Mesenchymal stem cell (in vitro differentiated cells and primary cell): ENCODE measurements at regions not wholly inside any gene's neighbourhood (a gene's known extent, or its start where the extent isn't known, plus 50 kb on each side); places are given as distances from the start of the nearest gene placed in this dataset.

Experiments
- DNase-seq: peaks from one replicate; pipeline ENCODE4 v3.0.0-alpha.2; 2013
- H2AFZ ChIP-seq: one replicate; pipeline ENCODE4 v1.6.1; 2013; ENCODE audit warnings: low read depth, mild to moderate bottlenecking, control low read depth, inconsistent platforms, low read length, moderate library complexity
- H2AK5ac ChIP-seq: 2 replicates; pipeline ENCODE4 v1.6.1; 2013; ENCODE audit warnings: low read length, moderate library complexity, mild to moderate bottlenecking, inconsistent platforms; ENCODE audit not compliant: severe bottlenecking
- H2BK120ac ChIP-seq: one replicate; pipeline ENCODE4 v1.6.1; 2013; ENCODE audit warnings: low read depth, mild to moderate bottlenecking, inconsistent platforms, low read length, moderate library complexity
- H2BK12ac ChIP-seq, 2 experiments: one replicate each; pipeline ENCODE4 v1.6.1; 2013; ENCODE audit warnings: inconsistent platforms in 2 of 2, low read length in 2 of 2, mild to moderate bottlenecking in 2 of 2, moderate library complexity in 2 of 2, control low read depth in 1 of 2
- H2BK15ac ChIP-seq: one replicate; pipeline ENCODE4 v1.6.1; 2013; ENCODE audit warnings: mild to moderate bottlenecking, low read depth, inconsistent platforms; ENCODE audit not compliant: poor library complexity, severe bottlenecking
- H2BK5ac ChIP-seq: 2 replicates; pipeline ENCODE4 v1.6.1; 2013; ENCODE audit warnings: low read depth, mild to moderate bottlenecking, low read length, control low read depth, inconsistent platforms; ENCODE audit not compliant: poor library complexity, severe bottlenecking
- H3K14ac ChIP-seq, 2 experiments: one replicate each; pipeline ENCODE4 v1.6.1; 2013; ENCODE audit warnings: inconsistent platforms in 2 of 2, low read length in 2 of 2, control low read depth in 1 of 2, mild to moderate bottlenecking in 1 of 2, moderate library complexity in 1 of 2
- H3K18ac ChIP-seq, 2 experiments: one replicate each; pipeline ENCODE4 v1.6.1; 2013; ENCODE audit warnings: inconsistent platforms in 2 of 2, low read length in 2 of 2, control low read depth in 1 of 2, low read depth in 1 of 2, mild to moderate bottlenecking in 1 of 2
- H3K23ac ChIP-seq, 2 experiments: one replicate each; pipeline ENCODE4 v1.6.1; 2013; ENCODE audit warnings: inconsistent platforms in 2 of 2, low read length in 2 of 2, mild to moderate bottlenecking in 2 of 2, moderate library complexity in 2 of 2, control low read depth in 1 of 2
- H3K27ac ChIP-seq: 2 replicates; pipeline ENCODE4 v1.5.1; 2013; ENCODE audit warnings: mild to moderate bottlenecking, moderate library complexity, low read length, control low read depth, inconsistent platforms; ENCODE audit not compliant: poor library complexity, severe bottlenecking
- H3K27me3 ChIP-seq, 2 experiments: 2 replicates each; pipeline versions ENCODE4 v1.6.1 to v1.7.0; 2013; ENCODE audit warnings: low read length in 2 of 2, mild to moderate bottlenecking in 2 of 2, moderate library complexity in 2 of 2, control low read depth in 1 of 2, inconsistent platforms in 1 of 2; ENCODE audit not compliant: control insufficient read depth in 1 of 2, insufficient read depth in 1 of 2
- H3K36me3 ChIP-seq, 2 experiments: 2 replicates each; pipeline versions ENCODE4 v1.6.1 to v1.7.0; 2013; ENCODE audit warnings: low read length in 2 of 2, control low read depth in 1 of 2, inconsistent platforms in 1 of 2, low read depth in 1 of 2, mild to moderate bottlenecking in 1 of 2; ENCODE audit not compliant: insufficient read depth in 2 of 2, control insufficient read depth in 1 of 2
- H3K4ac ChIP-seq, 2 experiments: one replicate each; pipeline ENCODE4 v1.6.1; 2013; ENCODE audit warnings: inconsistent platforms in 2 of 2, low read length in 2 of 2, mild to moderate bottlenecking in 2 of 2, moderate library complexity in 2 of 2, control low read depth in 1 of 2, low read depth in 1 of 2
- H3K4me1 ChIP-seq: 2 replicates; pipeline ENCODE4 v1.6.1; 2013; ENCODE audit warnings: low read depth, low read length, control low read depth; ENCODE audit not compliant: control insufficient read depth, insufficient read depth
- H3K4me2 ChIP-seq: 2 replicates; pipeline ENCODE4 v1.6.1; 2013; ENCODE audit warnings: low read length, mild to moderate bottlenecking, inconsistent platforms; ENCODE audit not compliant: poor library complexity, severe bottlenecking
- H3K4me3 ChIP-seq, 2 experiments: 2 replicates each; pipeline versions ENCODE4 v1.5.1 to v1.7.0; 2013; ENCODE audit warnings: low read length in 2 of 2, mild to moderate bottlenecking in 2 of 2, control low read depth in 1 of 2, low read depth in 1 of 2; ENCODE audit not compliant: insufficient read depth in 1 of 2
- H3K79me1 ChIP-seq: replicated peaks from 2 replicates; pipeline ENCODE4 v1.6.1; 2013; ENCODE audit warnings: mild to moderate bottlenecking, control low read depth, low read length, inconsistent platforms; ENCODE audit not compliant: poor library complexity, severe bottlenecking
- H3K9ac ChIP-seq: 2 replicates; pipeline ENCODE4 v1.7.0; 2013; ENCODE audit warnings: mild to moderate bottlenecking, low read length, moderate library complexity
- H3K9me3 ChIP-seq: 2 replicates; pipeline ENCODE4 v1.7.0; 2013; ENCODE audit warnings: mild to moderate bottlenecking, low read length; ENCODE audit not compliant: control insufficient read depth
- H4K8ac ChIP-seq: one replicate; pipeline ENCODE4 v1.6.1; 2013; ENCODE audit warnings: inconsistent platforms, mild to moderate bottlenecking, low read length, moderate library complexity
- H4K91ac ChIP-seq: one replicate; pipeline ENCODE4 v1.6.1; 2013; ENCODE audit warnings: mild to moderate bottlenecking, low read length, inconsistent platforms
- WGBS: methylation state at CpG from one replicate; pipeline ENCODE4 v1.1.7; 2013; ENCODE audit warnings: mixed read lengths; 5-methylcytosine and 5-hydroxymethylcytosine counted together

DNA sequence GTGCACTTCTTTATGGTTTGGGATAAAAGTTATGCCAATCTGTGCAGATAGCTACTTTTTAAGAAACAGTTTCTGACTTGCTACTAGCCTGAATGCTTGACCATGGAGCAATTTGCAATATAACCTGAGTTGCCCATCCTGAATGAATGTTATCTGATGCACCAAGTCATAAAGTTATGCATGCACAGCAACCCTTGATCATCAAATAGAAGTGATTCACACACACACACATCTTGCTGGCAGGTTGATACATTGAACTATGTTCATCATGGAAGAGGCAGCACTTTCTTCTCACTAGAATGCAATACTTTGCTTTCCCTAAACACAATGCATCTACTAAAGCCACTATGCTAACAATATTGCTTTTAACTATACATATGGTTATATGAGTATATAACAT lies 311.5 kb downstream of the RFC3 start:
- Histone ChIP-seq H3K79me1 (no peaks in the 10 kb centered on the region), H3K4me3 (no peak overlapping the region), H3K14ac (no peak overlapping the region), H2AK5ac (no peak overlapping the region), H2BK12ac (no peak overlapping the region), H3K4ac (no peak overlapping the region), H2BK15ac (no peak overlapping the region), H3K18ac (no peak overlapping the region), H4K91ac (no peak overlapping the region), H3K4me1 (no peaks in the 10 kb centered on the region), H3K9me3 (no peaks in the 10 kb centered on the region), H3K23ac (no peak overlapping the region), H3K27me3 (no peaks in the 10 kb centered on the region), H3K36me3 (no peaks in the 10 kb centered on the region), H2BK120ac (no peak overlapping the region), H3K9ac (no peak overlapping the region), H3K27ac (no peak overlapping the region), H2AFZ (no peak overlapping the region), H3K4me2 (no peak overlapping the region), H2BK5ac (no peak overlapping the region), H4K8ac (no peak overlapping the region)
- no peak for DNase-seq

DNA sequence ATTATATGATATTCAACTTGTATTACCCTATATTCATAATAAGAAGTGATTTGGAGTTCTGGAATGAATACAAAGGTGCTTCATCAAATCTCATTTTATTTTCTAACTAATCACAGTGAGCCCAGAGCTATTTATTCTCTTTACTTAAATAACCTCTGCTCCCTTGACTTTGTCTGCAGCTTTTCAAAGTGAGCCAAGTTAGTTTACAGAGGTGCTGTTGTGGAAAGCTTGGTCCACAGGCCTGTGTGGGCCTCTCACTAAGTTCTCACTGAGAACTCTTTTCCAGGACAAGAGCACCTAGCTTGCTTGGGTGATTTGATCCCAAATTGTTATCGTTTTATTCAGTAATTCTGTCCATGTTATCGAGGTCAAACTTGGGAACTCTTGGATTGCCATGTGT lies 319.3 kb downstream of the RFC3 start:
- Histone ChIP-seq H3K4me3 (no peak overlapping the region), H4K91ac (no peak overlapping the region), H3K79me1 (no peaks in the 10 kb centered on the region), H2BK120ac (no peak overlapping the region), H3K9ac (no peak overlapping the region), H3K4me2 (no peak overlapping the region), H2AFZ (no peak overlapping the region), H3K23ac (no peak overlapping the region), H2AK5ac (no peak overlapping the region), H2BK15ac (no peak overlapping the region), H4K8ac (no peak overlapping the region), H3K27ac (no peak overlapping the region), H3K4me1 (no peaks in the 10 kb centered on the region), H3K18ac (no peak overlapping the region), H3K14ac (no peak overlapping the region), H3K27me3 (no peaks in the 10 kb centered on the region), H3K4ac (no peak overlapping the region), H3K9me3 (peaks cover 8% of the 10 kb centered on the region), H3K36me3 (no peaks in the 10 kb centered on the region), H2BK5ac (no peak overlapping the region), H2BK12ac (no peak overlapping the region)
- no peak for DNase-seq
- 94% methylated on average over 2 of the region's 2 CpGs for WGBS

DNA sequence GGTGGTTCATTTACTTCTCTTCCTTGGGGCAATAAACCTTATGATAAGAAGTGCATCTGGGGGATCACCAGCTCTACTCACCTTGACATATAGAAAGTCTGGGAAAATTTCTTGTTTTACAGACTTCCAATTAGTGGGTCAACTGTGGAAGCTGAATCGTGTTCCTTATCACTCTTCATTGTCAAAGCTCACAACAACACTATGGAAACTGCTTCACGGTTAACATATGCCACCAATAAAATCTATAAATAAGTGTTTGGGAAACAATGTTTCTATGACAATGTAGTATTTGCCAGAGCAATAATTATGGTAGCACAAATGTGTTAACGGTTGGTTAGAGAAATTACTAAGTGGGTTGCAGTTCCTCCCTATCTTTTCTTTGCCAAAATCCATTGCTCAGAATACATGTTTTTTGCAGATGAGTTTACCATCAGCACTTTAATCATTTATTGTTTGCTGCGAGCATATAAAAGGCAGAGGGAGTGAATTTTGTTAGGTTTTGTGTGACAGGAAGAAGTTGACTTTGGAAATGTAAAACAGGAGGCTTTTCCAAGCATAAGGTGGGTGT lies 321.8 kb downstream of the RFC3 start:
- Histone ChIP-seq H3K14ac (no peak overlapping the region), H2BK5ac (no peak overlapping the region), H3K18ac (no peak overlapping the region), H3K4me3 (no peak overlapping the region), H3K23ac (no peak overlapping the region), H3K4me1 (no peaks in the 10 kb centered on the region), H2AFZ (no peak overlapping the region), H2AK5ac (no peak overlapping the region), H3K36me3 (no peaks in the 10 kb centered on the region), H2BK12ac (no peak overlapping the region), H3K27me3 (peaks cover 0 to 3% of the 10 kb centered on the region in 2 experiments), H2BK15ac (no peak overlapping the region), H4K8ac (no peak overlapping the region), H3K9me3 (peaks cover 8% of the 10 kb centered on the region), H3K4me2 (no peak overlapping the region), H4K91ac (no peak overlapping the region), H2BK120ac (no peak overlapping the region), H3K27ac (no peak overlapping the region), H3K9ac (no peak overlapping the region), H3K79me1 (no peaks in the 10 kb centered on the region), H3K4ac (no peak overlapping the region)
- WGBS, result 86% methylated on average over 2 of the region's 4 CpGs
- DNase-seq, result no peak

DNA sequence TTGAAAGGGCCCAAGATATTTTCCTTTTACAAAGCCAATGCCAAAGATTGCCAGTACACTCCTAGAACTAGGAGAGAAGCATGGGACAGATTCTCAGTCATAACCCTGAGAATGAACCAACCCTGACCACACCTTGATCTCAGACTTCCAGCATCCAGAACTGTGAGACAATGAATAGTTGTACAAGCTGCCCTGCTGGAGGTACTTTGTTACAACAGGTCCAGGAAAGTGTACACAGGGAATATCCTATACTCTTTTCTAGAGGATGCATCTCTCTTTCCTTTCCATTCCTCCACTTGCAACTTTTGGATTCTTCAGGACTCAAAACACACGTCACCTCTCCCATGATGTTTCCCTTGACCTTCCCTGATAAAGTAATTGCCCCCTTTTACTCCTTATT lies 325.7 kb downstream of the RFC3 start:
- Histone ChIP-seq H3K4me3 (no peak overlapping the region), H3K4me2 (no peak overlapping the region), H3K27me3 (peaks cover 0 to 12% of the 10 kb centered on the region in 2 experiments), H3K36me3 (no peaks in the 10 kb centered on the region), H2BK15ac (no peak overlapping the region), H3K14ac (no peak overlapping the region), H3K79me1 (no peaks in the 10 kb centered on the region), H3K9ac (no peak overlapping the region), H2BK120ac (no peak overlapping the region), H2BK5ac (no peak overlapping the region), H3K9me3 (no peaks in the 10 kb centered on the region), H3K4me1 (no peaks in the 10 kb centered on the region), H3K18ac (no peak overlapping the region), H4K8ac (no peak overlapping the region), H2AK5ac (no peak overlapping the region), H2BK12ac (no peak overlapping the region), H3K4ac (no peak overlapping the region), H2AFZ (no peak overlapping the region), H3K23ac (no peak overlapping the region), H4K91ac (no peak overlapping the region), H3K27ac (no peak overlapping the region)
- 100% methylated on average over 1 of the region's 1 CpG for WGBS
- DNase-seq, result no peak
